GM18909 (cell line): ENCODE measurements at regions not wholly inside any gene's neighbourhood (a gene's known extent, or its start where the extent isn't known, plus 50 kb on each side); places are given as distances from the start of the nearest gene placed in this dataset.
"Not testable (repeated sequence)": the region's sequence is repeated elsewhere in the genome, so short reads cannot be mapped to it uniquely, and the experiment has no call there.

ENCODE experiments used
- ATAC-seq: cut with Tn5 transposase; IDR thresholded peaks from one replicate; pipeline ENCODE4 v1.9.1; 2021; ENCODE audit warnings: mild to moderate bottlenecking; ENCODE audit not compliant: unreplicated experiment, poor library complexity

- ATAC-seq = no peak
These were observed 146.9 kb upstream of the AHI1 start for GRCh38 chr6:135644394-135644793.

GRCh38 chr6:135647521-135647920 is 150.0 kb upstream of the AHI1 start:
- no peak for ATAC-seq

DNA sequence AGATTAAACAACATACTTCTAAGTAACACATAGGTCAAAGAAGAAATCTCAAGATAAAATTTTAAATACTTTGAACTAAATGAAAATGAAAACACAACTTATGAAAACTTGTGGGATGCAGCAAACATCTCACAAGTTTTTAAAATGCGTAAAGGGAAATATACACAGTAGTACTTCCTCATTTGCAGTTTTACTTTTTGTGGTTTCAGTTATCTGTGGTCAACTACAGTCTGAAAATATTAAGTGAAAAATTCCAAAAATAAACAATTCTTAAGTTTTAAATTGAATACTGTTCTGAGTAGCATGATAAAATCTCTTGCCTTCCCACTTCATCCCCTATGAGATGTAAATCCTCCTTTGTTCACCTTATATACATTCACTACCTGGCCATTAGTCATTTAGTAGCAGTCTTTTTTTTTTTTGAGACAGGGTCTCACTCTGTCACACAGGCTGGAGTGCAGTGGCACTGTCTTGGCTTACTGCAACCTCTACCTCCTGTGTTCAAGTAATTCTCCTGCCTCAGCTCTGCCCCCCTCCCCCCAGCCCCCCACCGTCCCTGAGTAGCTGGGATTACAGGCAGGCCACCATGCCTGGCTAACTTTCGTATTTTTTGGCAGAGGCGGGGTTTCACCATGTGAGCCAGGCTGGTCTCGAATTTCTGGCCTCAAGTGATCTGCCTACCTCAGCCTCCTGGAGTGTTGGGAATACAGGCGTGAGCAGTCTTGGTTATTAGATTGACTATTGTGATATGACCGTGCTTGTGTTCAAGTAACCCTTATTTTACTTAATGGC is 154.6 kb upstream of the AHI1 start:
- peak; percentile 98 for ATAC-seq

DNA sequence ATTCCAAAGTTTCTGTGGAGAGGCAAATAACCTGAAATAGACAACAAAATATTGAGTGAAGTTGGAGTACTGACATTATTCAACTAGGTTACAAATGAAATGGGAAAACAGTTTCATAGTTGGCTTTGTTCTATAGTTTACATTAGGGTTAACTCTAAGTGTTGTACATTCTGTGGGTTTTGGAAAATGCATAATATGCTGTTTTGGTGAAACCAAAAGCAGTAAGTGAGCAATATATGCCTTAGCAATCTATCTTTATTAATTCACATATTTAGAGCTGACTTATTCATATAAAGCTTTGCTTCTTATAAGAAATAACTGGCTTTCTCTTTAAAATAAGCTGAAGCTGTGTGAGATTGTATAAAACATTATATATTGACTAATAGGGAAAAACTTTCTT is 157.5 kb upstream of the AHI1 start:
- ATAC-seq = no peak

DNA sequence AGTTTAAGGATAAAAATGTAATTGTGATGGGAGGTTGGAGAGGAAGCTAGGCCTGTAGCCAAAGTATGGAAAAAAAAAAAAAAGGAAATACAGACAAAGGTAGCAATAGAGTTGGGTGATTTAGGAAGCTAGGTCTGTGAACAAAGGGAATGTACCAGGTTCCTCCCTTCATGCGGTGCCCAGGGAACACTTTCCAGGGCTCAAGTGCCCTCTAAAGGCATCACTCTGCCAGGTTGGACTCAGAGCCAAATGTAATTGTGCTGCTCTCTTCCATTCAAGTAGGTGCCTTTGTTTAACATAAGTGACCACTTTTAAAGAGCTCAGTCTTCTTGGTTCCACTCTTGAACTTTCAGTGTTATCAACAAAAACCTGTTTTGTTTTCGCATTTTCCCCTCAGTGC is 159.7 kb upstream of the AHI1 start:
- ATAC-seq = no peak

GRCh38 chr6:135658481-135658880 is 160.9 kb upstream of the AHI1 start:
- no peak for ATAC-seq

DNA sequence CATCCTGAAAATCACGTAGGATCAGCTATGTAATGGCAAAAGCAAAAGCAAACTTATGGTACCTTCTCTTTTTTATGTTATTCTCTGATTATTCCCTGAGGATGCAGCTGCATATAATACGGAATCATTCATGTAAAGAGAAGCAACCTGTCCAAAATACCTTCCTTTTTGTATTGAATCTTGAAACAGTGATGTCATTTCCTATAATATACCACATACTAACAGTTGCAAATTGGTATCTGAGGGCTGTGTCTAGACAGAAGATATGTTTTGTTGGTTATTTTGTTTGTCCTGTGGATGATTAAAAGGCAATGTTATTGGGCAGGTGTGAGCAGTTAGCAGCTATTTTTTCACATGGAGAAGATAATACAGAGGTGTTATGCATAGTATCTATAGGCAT is 161.4 kb upstream of the AHI1 start:
- ATAC-seq = no peak

GRCh38 chr6:135664527-135664926 is 167.0 kb upstream of the AHI1 start:
- ATAC-seq = no peak

GRCh38 chr6:135665935-135666334 is 168.4 kb upstream of the AHI1 start:
- no peak for ATAC-seq

GRCh38 chr6:135667691-135668455 is 170.3 kb upstream of the AHI1 start:
- no peak for ATAC-seq

DNA sequence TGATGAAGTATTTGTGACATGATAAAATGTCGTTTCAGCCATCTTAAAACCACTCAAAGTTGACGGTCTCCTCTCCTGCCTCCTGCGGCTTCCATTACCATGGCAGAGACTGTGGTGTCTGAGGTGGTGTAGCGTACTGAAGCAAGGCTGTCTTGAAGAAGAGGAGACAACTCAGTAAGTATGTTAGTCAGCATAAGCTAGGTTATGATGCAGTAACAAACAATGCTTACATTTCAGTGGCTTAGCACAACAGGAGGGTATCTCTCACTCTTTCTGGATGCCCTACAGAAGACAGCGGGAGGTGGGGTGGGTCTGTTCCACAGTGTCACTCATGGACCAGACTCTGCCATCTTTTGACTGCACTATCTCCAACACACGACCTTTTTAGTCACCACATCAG is 174.7 kb upstream of the AHI1 start:
- no peak for ATAC-seq

GRCh38 chr6:135673501-135674309 is 176.2 kb upstream of the AHI1 start:
- ATAC-seq = no peak

DNA sequence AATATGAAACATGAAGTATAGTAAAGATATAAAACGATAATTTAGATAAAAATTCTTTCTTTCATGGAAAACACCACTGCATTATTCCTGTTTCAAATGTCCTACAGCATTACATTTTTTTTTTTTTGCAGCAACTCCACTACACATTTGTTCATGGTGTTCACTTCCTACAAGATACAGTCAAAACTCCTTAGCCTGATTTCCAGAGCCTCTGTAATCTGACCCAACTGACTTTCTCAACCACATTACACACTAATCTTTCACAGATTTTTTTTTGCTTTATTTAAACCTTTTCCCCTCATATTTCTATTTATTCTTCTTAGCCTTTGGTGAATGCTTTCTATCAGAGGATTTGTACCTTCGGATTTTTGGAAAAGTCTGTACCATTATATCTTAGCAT is 176.5 kb upstream of the PDE7B start:
- ATAC-seq = no peak

DNA sequence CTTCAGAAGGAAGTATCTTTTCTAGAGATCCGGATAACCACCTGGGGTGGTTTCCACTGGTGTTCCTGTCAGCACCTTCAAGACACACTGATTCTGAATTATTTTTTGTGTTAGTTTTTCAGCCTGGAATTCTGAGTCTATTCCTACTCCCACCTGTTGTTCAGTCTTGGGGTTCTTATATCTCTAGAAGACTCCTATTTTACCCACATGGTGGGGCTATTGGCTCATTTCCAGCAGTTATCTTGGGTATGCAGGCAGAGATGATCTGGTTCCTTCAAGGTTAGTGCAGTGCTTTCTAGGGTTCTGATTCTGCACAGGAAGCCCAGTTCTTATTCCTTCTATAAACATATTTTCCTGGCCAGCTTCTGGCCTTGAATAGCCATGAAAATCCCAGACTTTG is 175.6 kb upstream of the PDE7B start:
- ATAC-seq = peak; percentile 54

DNA sequence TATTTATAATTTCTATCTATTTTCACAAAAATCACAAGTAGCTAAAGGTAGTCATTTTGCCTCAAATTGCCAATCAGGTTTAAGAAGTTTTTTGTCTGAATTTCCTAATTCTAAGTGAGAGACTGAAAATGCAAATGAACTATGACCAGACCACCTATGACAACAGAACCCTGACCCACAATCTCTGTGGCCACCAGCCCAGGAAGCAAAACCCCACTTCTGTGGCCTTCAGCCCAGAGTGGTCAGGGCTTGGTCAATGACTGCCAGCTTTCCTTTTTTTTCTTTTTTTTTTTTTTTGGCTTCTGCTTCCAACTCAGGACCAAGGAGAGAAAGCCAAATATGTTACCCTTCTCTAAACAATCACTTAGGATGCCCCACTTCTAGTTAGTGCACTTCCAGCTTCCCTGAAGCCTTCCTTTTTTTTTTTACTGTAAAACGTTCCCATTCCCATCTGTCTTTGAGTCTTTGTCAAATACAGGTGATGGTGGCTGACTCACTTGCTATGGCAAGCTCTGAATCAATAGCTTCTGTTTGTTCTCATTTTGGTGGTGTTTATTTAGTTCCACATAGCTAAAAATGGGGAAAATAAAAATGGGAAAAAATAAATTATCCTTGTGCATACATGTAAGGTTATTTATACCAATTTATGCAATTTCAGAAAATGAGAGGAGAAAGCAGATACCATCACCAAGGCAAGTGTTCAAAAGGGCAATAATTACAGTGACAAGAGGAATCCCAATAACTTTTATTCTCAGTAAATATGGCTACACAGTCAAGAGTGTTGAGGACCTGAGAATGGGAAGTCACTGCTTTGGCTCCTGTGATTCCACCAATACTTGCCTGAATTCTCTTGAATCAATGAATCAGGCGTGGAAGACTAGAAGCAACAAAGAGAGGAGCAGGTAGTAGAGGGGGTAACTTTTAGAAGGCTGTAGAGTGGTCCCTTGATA is 170.3 kb upstream of the PDE7B start:
- no peak for ATAC-seq

GRCh38 chr6:135686784-135687301 is 164.7 kb upstream of the PDE7B start:
- no peak for ATAC-seq

GRCh38 chr6:135688476-135688875 is 163.0 kb upstream of the PDE7B start:
- ATAC-seq = not testable (repeated sequence)

DNA sequence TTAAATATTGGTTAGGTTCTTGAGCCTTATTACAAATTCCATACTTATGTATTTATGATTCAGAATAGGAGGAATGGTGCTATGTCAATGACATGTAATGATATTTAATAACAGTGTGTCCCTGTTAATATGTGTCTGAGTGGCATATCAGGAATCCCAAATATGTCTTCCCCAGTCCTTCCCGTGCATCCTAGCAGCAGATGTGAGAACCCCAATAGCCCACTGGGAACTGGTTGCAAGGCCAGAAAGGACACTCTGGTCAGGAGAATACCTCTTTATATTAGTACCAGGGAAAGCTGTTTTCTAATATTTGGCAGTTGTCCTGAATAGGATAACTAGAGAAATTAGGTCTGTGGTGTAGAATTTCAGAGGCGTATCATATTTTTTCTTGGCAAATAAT is 159.1 kb upstream of the PDE7B start:
- no peak for ATAC-seq

DNA sequence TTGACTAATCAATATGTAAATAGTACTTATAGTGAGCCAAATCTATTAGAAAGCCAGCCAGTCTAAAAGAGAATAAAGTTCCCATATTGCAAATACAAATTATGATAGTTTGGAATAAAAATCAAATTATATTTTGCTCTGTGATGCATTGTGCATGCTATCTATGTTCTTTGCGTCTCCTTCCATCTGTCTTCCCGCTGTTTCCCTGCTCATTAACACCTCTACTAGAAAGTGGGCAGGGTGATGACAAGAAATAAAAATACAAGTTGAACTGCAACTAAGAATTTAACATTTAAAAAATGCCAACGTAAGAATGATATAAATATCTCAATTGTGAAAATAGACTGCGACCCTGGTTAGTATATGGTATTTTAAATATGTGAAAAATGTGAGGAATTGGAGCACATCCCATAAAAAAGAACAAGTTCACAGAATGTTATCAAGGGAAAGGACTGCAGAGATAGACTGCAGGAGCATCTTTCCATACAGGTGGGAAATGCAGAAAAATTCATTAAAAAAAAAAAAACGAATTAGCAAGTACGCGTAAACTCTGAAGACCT is 157.6 kb upstream of the PDE7B start:
- ATAC-seq = no peak
